GM21367 (cell line): ENCODE measurements at regions not wholly inside any gene's neighbourhood (a gene's known extent, or its start where the extent isn't known, plus 50 kb on each side); places are given as distances from the start of the nearest gene placed in this dataset.

Experiments used
- ATAC-seq: cut with Tn5 transposase; IDR thresholded peaks from one replicate; pipeline ENCODE4 v1.9.1; 2021; ENCODE audit not compliant: unreplicated experiment

DNA sequence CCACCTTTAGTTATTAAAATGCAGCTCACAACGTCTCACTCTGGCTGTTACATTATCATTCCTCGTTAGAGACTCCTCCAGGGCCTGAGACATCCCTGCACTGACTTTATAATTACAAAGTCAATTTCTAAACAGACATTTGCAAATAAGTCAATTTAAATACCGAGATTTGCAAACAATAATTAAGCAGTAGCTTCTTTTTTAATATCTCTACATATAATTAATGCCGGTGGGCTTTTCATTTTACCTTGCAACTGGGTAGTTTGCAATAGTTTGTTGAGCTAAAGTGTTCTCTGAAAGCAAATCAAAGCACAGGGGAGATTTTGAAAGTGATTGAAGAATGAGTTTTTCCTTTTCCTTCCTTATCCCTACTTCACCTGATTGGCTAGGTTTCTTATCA is 154.4 kb downstream of the TLR4 start:
- no peak for ATAC-seq

DNA sequence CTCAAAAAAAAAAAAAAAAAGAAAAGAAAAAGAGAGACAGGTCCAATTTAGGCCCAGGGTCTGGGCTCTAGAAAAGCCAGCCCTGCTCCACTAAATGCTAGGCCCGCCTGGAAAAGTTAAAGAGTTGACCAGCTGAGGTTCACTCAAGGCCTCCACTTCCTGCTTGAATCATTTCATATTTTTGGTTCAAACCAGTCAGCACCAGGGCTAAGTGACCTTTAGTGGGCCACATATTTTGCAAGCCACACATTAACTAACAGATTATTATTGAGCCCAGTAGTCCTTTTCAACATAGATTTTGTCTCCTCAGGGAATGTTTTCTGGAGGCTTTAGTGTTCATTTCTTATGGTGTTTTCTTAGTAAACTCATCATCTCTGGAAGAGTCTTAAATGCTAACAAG is 156.6 kb downstream of the TLR4 start:
- no peak for ATAC-seq

DNA sequence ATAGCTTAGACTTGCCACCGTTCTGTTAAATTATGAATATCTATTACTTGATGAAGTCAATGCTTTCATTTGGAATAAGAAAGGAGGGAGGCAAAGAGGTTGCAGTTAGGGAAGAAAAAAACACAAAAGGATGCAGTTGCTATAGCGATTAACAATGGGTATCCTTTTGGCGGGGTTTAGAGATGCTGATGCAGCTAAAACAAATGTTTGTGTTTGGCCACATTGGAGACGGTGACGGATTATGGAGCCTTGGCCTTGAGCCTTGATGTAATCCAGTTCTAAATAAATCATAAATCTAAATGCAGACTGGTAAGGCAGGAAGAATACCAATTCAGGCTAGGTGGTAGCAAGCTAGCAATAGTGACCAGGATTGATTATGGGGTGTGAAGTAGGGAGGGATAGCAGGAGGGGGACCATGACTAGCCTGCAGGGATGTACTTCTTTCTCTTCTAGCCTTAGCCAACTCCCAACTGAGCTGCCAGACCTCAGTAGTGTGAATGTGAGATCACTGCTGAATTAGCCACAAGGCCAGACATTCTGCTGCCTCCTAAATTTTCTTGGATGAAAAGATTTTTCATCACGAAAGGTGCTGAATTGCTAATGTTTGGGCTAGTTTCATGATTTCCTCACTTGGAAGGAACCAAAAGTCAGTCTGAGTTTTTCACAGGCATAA is 160.3 kb downstream of the TLR4 start:
- ATAC-seq = no peak

DNA sequence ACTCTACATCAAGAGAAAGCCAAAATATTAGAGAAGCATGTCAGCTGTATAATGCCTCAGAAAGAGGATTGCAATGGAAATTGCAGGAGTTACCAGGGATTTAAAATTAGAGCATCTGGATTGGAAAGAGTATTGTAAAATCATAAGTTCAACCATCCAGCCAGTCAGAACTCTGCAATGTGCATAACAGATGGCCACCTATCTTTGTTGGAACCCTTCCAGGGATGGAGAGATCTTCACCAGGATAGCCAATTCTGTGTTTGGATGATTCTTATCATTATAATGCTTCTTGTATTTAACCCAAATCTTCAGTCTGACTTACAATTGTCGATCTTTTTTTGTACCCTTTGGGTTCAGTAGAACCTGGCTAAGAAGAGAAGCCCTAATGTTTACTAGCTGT is 164.4 kb downstream of the TLR4 start:
- ATAC-seq = no peak

DNA sequence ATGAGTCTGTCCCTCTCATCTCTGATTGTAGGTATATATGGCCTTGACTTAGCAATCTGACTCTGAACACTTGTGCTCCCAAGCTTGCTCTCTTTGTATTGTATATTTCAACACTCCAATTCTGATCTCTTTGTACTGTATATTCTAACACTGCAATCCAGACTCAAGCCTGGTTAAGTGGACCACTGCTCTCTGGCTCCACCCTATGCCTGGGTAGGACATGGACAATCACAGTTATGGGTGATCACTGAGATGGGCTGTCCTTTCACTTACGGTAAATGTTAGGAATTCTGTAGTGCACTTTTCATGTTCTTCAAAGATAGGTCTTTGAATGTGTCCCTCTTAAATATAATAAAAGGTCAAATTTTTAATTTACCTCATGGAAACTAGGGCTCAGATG is 165.1 kb downstream of the TLR4 start:
- ATAC-seq = no peak

DNA sequence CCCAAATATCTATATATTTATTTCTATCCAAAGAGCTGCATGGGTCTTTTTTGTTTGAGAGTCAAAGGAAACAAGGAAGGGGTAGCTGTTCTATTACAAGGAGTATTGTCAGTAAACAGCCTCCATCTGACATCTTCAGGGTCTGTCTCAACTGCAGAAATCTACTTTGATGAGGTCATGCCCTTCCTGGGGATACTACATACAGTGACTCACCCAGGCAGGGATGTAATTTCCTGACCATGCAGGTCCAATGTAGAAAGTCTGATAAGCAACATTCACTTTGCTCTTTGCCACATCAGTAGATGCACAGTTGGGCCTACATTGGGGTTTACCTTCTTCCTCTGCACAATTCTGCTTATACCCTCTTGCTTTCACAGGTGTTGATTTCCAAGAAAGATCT is 165.5 kb downstream of the TLR4 start:
- no peak for ATAC-seq

DNA sequence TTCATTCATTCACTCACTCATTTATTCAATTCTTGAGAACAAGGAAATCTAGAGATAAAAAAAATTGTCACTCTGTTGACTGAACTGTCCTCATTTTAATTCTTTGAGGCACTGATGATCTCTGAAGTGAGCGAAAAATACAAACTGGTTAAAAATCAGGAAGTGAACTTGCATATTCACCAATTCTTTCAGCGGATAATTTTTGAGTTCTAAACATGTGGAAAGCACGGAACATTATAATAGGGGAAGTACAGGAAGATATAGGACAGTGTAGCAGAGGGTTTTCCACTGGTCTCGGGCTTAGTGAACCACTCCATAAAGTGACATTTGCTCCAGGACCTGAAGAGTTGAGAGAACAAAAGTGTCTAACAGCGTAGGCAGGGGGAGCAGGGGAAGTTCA is 169.5 kb downstream of the TLR4 start:
- no peak for ATAC-seq

DNA sequence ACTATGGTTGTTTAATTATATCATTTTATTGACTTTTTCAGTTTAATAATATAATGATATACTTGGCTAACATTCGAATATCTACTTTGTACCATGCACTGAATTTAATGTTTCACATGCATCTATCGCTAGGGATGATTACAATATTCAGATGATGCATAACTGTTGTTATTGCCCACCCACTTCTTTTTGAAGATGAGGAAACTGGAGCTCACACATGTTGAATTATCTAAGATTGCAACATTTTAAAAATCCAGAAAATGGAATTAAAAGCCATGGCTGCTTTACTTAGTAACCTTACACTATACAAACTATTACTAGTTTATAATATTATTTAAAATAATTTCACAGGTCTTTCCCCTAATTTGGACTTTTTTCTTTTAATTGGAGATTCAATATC is 171.7 kb downstream of the TLR4 start:
- ATAC-seq = no peak

DNA sequence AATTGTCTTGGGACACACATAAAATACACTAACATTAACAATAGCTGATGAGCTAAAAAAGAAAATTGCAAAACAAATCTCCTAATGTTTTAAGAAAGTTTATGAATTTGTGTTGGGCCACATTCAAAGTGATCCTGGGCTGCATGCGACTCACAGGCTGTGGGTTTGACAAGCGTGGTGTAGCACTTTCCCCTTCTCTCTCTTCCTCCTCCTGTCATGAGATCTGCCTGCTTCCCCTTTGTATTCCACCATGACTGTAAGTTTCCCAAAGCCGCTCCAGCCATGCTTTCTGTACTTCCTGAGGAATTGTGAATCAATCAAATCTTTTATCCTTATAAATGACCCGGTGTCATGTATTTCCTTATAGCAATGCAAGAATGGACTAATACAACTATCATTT is 178.0 kb downstream of the TLR4 start:
- no peak for ATAC-seq

DNA sequence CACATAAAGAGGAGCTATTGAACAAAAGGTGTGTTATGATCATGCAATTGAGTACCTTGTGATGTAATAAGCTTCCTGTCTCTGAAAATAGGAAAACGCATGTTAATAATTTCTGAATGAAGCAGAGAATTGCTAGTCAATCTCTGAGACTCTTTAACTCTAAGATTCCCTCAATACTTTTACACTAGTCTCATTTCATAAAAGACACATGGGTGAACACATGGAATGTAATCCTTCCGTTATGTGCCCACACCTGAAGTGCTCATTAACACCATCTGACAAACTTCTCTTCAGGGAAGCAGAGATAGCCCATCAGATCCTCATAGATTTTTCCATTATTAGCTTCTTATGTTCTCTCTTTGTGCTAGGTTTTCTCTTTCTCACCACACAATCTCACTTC is 182.4 kb downstream of the TLR4 start:
- no peak for ATAC-seq

DNA sequence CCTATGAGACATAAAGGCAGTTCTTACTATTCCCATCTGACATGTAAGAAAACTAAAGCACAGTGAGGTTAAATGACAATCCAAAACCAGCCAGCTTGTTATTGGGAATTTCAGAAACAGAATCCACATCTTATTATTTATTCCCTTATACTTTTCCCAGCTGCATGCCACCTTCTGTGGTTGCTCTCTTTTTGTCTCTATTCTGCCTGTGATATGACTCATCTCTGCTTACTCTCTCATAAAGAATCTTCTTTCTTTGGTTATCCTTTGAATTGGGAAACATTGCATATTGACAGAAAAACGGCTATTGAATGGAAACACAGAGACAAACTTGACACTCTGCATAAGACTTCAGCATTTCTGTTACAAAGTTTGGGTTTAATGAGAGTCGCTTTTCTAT is 183.2 kb downstream of the TLR4 start:
- no peak for ATAC-seq

DNA sequence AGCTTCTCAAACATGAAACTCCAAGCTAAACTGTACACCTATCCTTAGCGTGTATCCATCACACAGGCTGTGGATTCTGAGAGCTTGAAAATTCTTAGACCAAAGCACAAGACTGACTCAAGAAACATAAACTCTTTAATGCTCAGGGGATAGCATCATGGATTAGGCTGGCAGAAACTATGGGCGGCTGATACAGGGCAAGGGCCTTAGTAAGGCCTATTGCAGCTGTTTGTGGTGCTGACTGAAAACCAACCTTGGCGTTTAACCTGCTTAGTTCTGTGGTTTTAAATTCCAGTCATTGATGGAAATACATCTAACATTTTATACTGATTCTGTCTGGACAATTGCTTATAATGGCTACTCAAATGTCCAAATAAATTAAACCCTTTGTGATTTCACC is 183.7 kb downstream of the TLR4 start:
- ATAC-seq = no peak

DNA sequence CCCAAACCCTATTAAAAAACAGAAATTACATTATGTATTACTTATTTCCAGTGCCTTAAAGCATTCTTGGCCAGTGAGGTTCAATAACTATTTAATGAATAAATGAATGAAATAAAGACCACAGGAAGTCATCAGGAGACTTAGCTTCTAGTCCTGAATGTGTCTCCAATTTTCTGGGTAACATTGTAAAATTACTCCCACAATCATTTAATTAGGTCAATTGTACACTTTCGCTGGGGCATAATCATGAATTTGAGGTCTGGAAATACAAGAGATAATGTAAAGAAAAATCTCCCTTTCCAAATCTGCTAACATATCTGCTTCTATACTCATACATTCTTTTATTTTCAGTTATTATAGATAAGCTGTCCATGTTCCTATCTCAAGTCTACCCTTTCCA is 199.2 kb downstream of the TLR4 start:
- no peak for ATAC-seq

DNA sequence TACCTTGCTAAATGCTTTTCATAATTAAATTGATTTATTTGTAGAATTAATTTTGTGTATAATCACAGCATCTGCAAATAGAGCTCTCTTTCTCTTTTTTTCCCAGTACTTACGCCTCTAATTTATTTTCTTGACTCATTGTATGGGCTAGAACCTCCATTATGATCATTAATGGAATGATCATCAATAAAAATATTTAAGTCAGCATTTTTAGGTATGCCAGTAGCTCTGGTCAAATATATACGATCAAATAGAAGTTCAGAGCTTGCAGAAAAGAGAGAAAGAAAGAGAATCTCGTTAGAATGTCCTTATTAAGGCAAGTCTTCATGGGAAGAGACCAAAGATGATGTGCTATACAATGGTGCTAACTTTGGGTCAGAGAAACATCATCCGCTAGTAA is 202.6 kb downstream of the TLR4 start:
- ATAC-seq = no peak

DNA sequence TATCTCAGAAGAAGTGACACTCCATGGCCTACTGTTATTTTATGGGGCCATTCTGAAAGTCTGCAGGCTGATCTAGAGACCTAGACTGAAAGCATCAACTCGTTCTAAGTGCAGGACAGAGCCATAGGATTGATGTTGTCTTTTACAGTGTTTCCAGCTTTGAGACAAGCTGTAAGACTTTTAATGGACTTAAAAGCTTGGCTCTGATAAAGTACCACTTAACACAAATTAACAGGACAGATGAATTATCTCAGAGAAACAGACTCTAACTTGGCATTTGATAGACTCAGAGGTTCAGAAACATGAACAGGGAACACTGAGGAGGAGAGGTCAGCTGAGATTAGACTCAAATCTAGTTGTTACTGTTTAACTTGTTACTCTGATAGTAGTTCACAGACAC is 203.2 kb downstream of the TLR4 start:
- no peak for ATAC-seq

DNA sequence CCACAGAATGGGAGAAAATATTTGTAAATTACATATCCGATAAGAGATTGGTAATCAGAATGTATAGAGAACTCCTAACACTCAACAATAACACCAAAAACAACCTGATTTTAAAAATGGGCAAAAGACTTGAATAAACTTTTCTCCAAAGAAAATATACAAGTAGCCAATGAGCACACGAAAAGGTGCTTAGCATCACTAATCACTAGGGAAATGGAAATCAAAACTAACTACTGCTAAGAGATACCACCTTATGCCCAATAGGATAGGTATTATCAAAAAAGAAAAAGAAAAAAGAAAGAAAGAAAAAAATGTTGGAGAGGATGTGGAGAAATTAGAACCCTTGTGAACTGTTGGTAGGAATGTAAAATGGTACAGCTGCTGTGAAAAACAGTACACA is 212.1 kb downstream of the TLR4 start:
- ATAC-seq = no peak

DNA sequence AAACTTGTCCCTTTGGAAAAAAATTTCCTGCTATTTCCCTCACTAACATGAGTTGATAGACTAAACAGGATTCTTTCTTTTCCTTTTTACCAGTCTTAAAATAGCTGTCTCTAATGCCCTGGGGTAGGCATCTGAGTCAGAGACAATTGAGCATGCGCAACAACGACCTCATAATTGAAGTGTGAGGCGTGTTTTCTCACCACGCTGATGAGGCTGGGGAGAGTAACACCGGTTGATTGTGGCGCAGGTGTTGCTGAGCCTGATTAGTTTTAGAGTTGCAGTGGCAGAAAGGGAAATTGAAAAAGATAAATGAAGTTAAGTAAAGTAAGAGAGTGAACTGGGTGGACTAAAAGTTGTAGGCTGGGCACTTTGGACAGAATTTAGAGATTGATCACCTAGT is 213.7 kb downstream of the TLR4 start:
- ATAC-seq = no peak

DNA sequence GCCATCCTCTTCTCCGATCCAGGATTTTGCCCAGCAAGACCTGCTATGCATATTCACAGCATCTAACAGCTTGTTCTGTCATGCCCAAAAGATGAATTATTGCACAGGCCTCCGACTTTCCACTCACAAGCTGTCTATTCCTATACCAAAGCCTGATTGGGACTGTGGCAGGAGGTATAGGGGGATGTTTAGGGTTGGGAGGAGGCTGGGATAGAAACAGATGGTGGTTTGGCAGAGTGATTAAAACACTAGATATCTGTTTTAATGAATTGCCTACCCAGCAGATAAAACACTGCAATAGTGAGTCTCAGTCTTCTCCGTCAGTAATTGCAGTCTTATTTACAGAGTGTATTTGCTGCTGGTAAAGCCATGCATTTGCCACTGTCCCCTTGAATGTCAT is 215.3 kb downstream of the TLR4 start:
- ATAC-seq = no peak

DNA sequence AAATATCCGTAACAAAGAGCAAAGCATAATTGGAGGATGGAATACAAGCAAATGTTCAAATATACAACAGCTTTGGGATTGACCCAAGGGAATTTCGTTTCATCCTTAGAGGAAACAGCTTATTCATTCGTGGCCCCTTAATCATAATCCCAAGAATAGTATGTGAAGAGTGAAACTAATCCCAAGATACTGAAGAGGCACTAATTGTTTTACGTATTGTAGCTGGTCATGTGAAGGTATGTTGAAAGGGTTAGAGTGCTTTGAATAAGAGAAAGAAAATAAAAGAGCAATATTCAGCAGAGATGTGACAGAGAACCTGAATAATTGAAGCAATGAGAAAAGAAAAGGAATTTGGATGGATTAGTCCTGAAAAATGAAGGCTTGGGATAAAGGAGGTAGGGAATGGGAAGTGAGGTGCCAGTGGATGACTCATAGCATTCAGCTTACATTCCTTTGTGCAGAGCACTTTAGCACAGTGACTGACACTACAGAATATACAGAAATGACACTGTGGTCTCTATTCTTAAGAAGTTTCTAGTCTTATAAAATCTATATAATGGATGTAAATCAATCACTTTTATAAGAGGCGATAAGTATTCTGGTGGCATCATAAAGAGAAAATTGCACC is 221.9 kb downstream of the TLR4 start:
- no peak for ATAC-seq

DNA sequence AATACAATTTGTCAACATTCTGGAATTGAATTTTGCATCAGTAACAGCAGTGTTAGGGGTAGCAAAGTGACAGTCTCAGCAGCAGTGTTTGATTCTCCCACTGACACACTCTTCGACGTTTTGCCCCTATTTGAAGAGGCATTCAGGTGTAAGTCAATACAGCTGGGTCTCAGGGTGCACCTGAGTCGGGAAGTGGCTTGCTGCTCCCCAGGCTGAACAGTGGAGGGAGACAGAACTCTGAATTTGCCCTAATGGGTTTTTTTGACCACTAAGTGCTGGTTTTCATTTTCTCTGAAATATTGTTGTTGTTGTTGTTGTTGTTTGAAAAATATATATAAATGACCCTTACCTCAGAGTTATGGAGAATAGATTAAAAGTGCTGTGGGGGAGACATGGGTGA is 223.2 kb downstream of the TLR4 start:
- no peak for ATAC-seq

DNA sequence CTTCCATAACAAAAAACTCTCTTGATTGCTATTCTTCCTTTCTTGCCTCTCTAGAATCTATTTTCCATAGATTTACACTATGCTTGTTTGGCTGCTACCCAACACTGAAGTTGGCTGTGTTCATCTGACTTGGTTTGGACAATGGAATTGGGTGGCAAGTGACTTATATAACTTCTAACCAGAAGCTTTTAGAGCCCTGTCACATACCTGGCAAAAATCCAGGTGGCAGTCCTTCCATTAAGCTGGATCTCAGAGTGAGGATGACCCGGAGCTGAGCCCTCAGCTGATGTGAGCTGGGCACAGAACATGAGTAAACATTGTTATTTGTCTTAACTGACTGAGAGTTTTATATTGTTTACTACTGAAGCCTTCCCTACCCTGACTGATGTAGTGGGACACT is 225.7 kb downstream of the TLR4 start:
- no peak for ATAC-seq

DNA sequence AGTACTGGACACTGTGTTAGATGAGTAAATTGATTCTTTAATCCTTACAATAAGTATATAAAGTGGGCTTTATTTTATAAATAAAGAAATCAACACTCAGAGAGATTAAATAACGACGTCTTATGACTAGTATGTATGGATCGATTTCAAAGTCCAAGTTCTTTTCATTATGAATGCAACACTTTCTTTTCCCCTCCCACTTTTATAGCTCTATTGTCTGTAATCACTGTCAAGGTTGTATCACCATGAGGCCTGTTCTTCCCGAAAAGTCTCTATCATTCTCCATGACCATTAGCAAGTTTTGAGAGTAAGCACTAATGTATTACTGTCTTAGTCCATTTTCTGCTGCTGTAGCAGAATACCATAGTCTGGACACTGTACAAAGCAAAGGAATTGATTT is 228.4 kb downstream of the TLR4 start:
- ATAC-seq = no peak
